NCI-H748 (cell line): ENCODE measurements at regions not wholly inside any gene's neighbourhood (a gene's known extent, or its start where the extent isn't known, plus 50 kb on each side); places are given as distances from the start of the nearest gene placed in this dataset.
"Not testable (repeated sequence)": the region's sequence is repeated elsewhere in the genome, so short reads cannot be mapped to it uniquely, and the experiment has no call there.

Source experiments
- DNase-seq: peaks from one replicate; lab custom pipeline; 2025; ENCODE audit not compliant: unreplicated experiment; lab: John Stamatoyannopoulos, UW

DNA sequence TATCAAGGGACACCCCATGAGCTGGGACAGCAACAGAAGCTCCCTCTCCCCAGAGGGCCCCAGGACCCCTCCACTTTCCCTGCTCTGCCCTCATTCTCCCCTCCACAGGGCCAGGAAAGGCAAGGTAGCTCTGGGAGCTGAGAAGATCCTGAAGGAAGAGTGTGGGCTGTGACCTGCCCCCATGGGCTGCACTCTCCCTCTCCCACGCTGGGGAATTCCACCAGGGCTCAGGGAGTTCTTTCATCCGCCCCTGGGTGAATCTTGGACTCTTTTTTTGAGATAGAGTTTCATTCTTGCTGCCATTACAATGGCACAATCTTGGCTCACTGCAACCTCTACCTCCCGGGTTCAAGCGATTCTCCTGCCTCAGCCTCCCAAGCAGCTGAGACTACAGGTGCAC lies 73.8 kb downstream of the C9orf50 start:
- no peak for DNase-seq

DNA sequence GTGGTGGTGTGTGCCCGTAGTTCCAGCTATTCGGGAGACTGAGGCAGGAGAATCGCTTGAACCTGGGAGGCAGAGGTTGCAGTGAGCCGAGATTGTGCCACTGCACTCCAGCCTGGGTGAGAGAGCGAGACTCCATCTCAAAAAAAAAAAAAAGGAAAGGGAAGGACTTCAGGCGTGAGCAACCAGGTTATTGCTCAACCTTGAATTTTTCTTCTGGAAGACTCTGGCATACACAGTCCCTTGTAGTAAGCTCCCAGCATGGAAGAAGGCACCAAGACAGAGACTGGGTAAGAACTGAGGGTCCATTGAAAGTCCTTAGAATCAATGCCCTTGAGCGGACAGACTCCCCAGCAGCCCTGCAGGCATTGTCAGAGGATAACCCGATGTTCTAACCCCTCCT lies 75.0 kb downstream of the C9orf50 start:
- not testable (repeated sequence) for DNase-seq

GRCh38 chr9:129544761-129545160 lies 76.1 kb downstream of the C9orf50 start:
- no peak for DNase-seq

GRCh38 chr9:129542741-129543140 lies 78.2 kb downstream of the C9orf50 start:
- DNase-seq: no peak

- no peak for DNase-seq
Observed at GRCh38 chr9:129541270-129541669, 79.6 kb downstream of the C9orf50 start.

- DNase-seq: no peak
Observed at GRCh38 chr9:129539446-129539845, 81.5 kb downstream of the C9orf50 start.

GRCh38 chr9:129531860-129532402 lies 89.0 kb downstream of the C9orf50 start:
- DNase-seq: not testable (repeated sequence)

DNA sequence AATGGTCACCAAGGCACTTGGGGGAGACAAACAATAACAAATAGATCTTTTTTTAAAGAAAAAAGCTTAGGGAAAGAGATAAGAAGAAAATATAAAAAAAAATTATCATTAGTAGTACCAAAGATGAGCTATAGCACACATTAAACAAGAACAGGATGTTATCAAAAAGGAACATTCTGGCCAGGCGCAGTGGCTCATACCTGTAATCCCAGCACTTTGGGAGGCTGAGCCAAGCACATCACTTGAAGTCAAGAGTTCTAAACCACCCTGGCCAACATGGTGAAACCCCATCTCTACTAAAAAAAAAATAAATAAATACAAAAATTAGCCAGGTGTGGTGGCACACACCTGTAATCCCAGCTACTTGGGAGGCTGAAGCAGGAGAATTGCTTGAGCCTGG lies 92.9 kb downstream of the C9orf50 start:
- DNase-seq: not testable (repeated sequence)

- DNase-seq: no peak
Observed at GRCh38 chr9:129525656-129526196, 95.2 kb downstream of the C9orf50 start.

DNA sequence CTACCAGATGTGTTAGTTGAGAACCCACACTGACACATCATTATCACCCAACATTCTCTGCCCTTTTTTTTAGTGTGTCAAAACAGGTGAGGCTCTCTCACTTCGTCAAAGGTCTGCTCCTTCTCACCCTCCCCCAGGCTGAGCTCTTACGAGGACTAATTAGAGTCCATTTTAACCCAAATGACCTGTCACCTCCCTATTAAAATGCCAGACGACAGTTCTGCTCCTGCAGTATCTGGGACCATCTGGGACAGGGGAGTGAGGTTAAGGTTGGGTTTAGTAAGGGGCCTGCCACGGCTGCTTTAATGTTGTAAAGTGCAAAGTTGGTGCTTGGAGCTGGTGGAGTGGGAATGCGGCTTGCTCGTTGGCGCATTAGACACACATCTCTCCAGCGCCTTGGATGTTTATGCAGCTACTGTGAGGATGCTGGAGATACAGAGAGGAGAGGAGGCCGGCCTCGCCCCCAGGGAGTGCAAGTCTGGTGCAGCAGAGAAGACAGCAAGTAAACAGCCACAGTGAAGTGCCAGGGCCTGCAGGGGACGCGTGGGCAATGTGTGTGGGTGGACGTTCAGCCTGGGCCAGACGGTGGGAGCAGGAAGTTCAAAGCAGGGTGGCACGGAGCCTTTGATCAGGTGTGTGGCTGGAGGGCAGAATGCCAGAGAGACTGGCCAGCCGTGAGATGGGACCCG lies 96.2 kb downstream of the C9orf50 start:
- DNase-seq: no peak

- no peak for DNase-seq
Observed at GRCh38 chr9:129523943-129524581, 96.8 kb downstream of the C9orf50 start.

- no peak for DNase-seq
Observed at GRCh38 chr9:129522351-129522750, 98.5 kb downstream of the C9orf50 start.

DNA sequence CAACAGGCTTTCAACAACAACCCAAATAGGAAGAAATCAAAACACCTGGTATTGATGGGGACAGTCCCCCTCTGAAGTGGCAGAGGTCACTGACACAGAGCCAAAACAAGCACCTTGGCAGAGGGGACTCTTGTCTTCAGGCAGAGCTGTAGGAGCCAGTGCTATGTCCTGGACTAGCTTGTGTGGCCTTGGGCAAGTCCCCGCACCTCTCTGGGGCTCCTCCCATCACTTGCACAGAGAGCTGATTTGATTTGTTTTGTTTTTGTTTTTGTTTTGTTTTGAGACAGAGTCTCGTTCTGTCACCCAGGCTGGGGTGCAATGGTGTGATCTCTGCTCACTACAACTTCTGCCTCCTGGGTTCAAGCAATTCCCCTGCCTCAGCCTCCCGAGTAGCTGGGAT lies 100.8 kb downstream of the C9orf50 start:
- DNase-seq: no peak

- DNase-seq: no peak
Observed at GRCh38 chr9:129518074-129518473, 102.8 kb downstream of the C9orf50 start.

DNA sequence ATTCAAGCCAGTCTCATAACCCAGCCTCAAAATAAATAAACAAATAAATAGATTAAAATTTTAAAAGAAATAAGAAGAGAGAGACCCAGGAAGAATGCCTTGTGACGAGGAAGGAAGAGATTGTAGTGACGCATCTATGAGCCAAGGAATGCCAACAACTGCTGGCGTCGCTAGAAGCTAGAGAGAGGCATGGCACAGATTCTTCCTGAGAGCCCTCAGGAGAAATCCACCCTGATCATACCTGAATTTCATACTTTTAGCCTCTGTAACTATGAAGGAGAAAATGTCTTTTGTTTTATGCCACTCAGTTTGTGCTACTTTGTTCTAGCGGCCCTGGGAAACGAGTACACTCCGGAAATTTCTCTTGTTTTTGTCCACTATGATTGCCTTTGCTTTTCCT lies 103.9 kb downstream of the C9orf50 start:
- DNase-seq: no peak

- no peak for DNase-seq
Observed at GRCh38 chr9:129514891-129515290, 106.0 kb downstream of the C9orf50 start.

DNA sequence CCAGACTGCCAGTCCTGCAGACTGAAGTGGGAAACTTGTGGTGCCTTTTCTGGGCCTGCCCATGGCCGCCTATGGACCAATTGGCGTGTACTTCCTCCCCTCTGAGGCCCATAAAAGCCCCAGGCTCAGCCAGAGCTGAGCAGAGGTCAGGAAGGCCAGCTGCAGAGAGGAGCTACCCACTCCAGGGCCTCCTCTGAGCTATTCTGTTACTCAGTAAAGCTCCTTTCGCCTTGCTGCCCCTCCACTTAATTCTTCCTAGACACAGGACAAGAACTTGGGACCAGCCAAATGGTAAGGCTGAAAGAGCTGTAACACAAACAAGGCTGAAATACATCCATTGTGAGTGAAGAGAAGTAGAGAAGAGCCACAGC lies 106.4 kb downstream of the C9orf50 start:
- DNase-seq: no peak

- DNase-seq: no peak
Observed at GRCh38 chr9:129513856-129514496, 106.9 kb downstream of the C9orf50 start.

DNA sequence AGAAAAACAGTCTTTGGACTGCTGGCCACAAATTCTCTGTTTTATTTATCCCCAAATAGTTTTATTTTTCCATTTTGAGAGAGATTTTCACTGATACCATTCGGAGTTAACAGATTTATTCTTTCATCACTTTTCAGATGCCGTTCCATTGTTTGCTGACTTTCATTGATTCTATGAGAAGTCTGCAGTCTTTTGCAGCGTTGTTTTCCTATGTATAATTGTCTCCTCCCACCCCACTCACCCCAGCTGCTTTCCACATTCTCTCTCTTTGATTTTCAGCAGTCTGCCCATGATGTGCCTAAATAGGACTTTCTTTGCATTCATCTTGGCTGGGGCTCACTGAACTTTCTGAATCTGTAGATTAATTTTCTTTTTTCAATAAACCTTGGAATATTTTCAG lies 107.6 kb downstream of the C9orf50 start:
- peak; percentile 20 for DNase-seq

- DNase-seq: no peak
Observed at GRCh38 chr9:129511285-129511900, 109.5 kb downstream of the C9orf50 start.

- DNase-seq: no peak
Observed at GRCh38 chr9:129509533-129509928, 111.4 kb downstream of the C9orf50 start.
